GM19239 (cell line): ENCODE measurements at regions not wholly inside any gene's neighbourhood (a gene's known extent, or its start where the extent isn't known, plus 50 kb on each side); places are given as distances from the start of the nearest gene placed in this dataset.

Experiments
- DNase-seq: peaks from one replicate; pipeline ENCODE4 v3.0.0; 2011; ENCODE audit warnings: low spot score; ENCODE audit not compliant: insufficient read length
- FAIRE-seq: peaks from 2 replicates; lab custom pipeline; 2011; peaks lifted over from hg19 to GRCh38; lab: Jason Lieb, UNC

- no peak for FAIRE-seq
Observed at GRCh38 chr12:93186621-93187020, 191.1 kb upstream of the NUDT4 start.

DNA sequence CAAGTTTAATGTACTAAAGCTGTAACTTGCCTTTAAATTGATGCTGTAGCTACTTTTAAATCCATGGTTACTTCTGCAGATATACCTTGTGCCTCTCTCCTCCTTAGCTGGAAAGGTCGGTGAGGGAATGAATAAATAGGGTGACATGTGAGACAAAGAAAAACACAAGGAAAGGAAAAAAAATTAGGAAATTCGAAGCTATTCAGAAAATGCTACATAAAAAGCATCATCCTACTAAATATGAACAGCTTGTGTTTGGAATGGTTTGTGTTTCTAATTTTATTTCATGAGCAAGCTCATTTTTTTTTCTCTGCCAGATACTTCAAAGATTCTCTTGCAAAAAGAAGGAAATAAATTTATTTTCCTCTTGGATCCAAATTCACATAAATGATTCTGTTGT is 186.3 kb upstream of the NUDT4 start:
- FAIRE-seq (no peak), DNase-seq (no peak)

More at GRCh38 chr12:93186621-93187020, 191.1 kb upstream of the NUDT4 start:
- DNase-seq: no peak

DNA sequence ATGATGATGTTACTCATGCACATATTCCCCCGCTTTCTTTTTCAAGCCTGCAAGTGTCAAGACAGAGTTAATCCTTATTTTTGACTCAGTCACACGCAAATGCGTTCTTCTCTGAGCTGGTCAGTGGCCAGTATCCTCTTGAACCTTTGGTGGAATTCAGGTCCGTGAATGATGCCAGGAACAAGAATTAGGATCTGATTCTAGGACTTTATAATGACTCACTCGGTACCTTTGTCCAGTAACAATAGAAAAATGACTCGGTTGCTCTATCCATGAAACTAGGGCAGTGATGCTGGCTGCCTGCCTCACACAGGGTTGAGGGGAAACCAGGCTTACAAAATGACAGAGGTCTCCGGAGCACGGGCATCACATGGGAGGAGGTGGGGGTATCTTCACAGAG is 185.8 kb upstream of the NUDT4 start:
- FAIRE-seq (no peak), DNase-seq (no peak)

DNA sequence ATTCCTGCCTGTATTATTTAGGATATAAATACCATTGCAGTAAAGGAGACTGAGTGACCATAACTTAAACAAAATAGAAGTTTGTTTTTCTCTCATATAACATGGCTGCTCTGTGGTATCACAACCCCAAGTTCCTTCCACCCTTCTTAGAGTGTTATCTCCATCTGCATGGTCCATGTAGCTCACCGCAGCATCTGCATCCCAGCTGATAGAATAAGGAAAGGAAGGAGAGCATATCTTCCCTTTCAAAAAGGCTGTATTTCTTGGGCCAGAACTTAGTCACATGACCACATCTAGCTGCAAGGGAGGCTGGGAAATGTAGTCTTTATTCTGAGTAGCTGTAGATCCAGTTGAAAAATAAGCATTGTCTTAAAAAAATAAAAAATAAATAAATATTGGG is 184.8 kb upstream of the NUDT4 start:
- no peak for FAIRE-seq
- DNase-seq: no peak

GRCh38 chr12:93195511-93195910 is 182.2 kb upstream of the NUDT4 start:
- no peak for DNase-seq
- FAIRE-seq: no peak

GRCh38 chr12:93197067-93197593 is 180.6 kb upstream of the NUDT4 start:
- no peak for FAIRE-seq

DNA sequence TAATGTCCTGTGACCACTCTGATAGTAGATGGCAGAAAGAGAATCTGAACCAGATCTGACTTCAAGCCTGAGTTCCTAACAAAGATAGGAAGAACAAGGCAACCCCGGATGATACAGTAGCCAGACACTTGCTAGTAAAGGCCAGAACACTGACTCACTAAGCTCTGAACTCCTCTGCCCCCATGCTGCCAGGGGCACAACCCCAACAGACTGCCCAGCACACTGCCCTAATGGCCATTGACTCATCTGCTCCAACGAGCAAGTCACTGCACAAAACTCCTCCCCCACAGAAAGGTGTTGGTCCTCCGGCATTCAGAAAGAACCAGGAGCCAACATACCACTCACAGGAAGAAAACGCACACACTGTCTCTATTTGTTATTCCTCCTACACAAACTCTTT is 179.6 kb upstream of the NUDT4 start:
- FAIRE-seq: no peak
- DNase-seq: no peak

More at GRCh38 chr12:93197067-93197593, 180.6 kb upstream of the NUDT4 start:
- DNase-seq: no peak

GRCh38 chr12:93199831-93200236 is 177.9 kb upstream of the NUDT4 start:
- DNase-seq (no peak), FAIRE-seq (no peak)

DNA sequence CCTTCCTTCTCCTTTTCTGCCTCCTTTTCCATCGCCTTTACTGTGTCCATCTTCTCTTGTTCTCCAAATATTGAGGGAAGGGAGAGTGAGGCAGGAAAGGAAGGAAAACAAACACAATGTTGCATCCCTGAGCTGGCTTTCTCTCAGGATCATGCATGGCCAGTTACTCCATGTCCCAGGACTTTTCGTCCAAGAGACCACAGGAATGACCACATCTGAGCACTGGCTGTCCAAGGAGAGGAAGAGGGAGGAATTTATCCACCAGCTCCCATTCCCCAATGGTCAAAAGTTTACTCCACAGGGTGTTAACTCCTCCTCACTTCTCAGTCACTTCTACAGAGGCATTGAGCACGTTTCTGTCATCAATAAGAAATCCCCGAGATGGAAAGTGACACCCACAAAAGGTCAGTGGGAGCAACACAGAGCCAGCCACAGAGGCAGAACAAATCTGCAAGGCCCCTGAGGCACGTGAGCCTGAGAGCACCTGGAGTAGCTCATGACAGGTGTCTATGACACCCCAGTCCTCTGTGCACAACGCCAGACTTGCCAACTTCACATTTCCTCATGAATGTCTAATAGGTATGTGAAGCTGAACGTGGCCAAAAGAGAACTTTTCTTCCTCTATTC is 177.3 kb upstream of the NUDT4 start:
- FAIRE-seq (peak; percentile 56), DNase-seq (no peak)

GRCh38 chr12:93201990-93202389 is 175.7 kb upstream of the NUDT4 start:
- FAIRE-seq: no peak

DNA sequence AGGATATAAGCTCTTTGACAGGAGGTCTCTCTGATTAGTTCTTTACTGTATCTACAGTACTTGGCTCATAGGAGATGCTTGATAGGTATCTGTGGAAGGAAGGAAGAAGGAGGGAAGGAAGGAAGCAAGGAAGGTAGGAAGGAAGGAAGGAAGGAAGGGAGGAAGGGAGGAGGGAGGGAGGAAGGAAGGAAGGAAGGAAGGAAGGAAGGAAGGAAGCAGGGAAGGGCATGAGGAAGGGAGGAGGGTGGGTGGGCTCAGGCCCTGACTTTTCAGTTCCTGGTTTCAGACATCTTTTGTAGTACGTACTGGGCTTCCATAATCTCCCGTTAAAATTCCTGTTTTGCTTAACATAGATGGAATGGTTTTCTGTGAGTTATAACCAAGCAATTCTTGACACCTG is 175.0 kb upstream of the NUDT4 start:
- DNase-seq (no peak), FAIRE-seq (no peak)

More at GRCh38 chr12:93201990-93202389, 175.7 kb upstream of the NUDT4 start:
- DNase-seq: no peak

- FAIRE-seq (no peak), DNase-seq (no peak)
Observed at GRCh38 chr12:93203361-93203760, 174.4 kb upstream of the NUDT4 start.

GRCh38 chr12:93204896-93205295 is 172.8 kb upstream of the NUDT4 start:
- no peak for FAIRE-seq

GRCh38 chr12:93205361-93205760 is 172.4 kb upstream of the NUDT4 start:
- DNase-seq (no peak), FAIRE-seq (no peak)

More at GRCh38 chr12:93204896-93205295, 172.8 kb upstream of the NUDT4 start:
- no peak for DNase-seq

DNA sequence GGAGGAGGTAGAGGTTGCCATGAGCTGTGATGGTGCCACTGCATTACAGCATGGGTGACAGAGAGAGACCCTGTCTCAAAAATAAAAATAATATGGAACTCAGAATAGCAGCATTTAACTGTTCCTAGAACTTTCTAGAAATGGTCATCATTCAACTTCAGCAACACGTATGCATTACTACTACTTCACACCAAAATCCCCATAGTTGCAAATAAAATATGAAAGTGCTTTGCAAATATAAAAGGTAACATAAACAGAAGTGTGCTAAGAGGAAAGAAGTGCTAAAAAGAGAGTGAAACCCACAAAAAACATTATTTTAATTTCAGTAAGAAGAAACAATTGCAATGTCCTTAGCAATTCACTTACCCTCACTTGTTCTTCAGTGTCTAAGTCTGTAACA is 169.7 kb upstream of the NUDT4 start:
- DNase-seq (no peak), FAIRE-seq (no peak)

GRCh38 chr12:93214523-93215289 is 163.0 kb upstream of the NUDT4 start:
- FAIRE-seq (no peak), DNase-seq (no peak)

DNA sequence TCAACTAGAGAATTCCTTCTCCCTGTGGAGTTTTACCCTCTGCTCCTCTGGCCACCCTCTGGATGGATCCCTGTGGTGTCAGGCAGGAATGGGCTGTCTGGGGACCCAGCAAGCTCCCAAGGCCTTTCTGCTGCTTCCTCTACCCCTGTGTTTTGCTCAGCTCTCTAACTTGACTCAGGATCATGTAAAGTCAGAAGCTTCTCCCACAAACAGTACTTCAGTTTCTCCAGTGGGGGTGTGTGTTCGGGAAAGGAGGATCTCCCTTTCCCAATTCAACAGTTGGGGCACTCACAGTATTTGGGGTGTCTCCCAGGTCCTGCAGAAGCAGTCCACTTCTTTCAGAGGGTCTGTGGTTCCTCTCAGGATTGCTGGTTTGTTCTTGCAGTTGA is 162.4 kb upstream of the NUDT4 start:
- DNase-seq (no peak), FAIRE-seq (no peak)

DNA sequence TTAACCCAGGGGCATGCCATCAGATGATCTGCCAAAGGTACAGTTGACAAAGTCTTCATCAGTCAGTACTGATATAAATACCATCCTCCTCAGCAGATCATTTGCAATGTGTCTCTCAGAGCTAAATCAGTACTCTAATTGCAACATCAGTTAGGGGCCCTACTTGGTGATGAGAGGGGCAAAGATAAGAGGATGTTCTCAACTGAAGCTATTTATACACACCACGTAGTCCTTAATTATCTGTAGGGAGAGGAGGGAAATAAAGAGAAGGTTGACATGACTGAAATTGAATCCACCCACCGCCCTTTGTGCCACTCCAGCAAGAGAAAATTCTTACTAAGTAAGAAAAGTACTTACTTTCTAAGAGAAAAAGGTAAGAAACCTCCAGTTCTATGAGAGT is 157.8 kb upstream of the NUDT4 start:
- FAIRE-seq (no peak), DNase-seq (no peak)

GRCh38 chr12:93221841-93222240 is 155.9 kb upstream of the NUDT4 start:
- DNase-seq: no peak
- no peak for FAIRE-seq

DNA sequence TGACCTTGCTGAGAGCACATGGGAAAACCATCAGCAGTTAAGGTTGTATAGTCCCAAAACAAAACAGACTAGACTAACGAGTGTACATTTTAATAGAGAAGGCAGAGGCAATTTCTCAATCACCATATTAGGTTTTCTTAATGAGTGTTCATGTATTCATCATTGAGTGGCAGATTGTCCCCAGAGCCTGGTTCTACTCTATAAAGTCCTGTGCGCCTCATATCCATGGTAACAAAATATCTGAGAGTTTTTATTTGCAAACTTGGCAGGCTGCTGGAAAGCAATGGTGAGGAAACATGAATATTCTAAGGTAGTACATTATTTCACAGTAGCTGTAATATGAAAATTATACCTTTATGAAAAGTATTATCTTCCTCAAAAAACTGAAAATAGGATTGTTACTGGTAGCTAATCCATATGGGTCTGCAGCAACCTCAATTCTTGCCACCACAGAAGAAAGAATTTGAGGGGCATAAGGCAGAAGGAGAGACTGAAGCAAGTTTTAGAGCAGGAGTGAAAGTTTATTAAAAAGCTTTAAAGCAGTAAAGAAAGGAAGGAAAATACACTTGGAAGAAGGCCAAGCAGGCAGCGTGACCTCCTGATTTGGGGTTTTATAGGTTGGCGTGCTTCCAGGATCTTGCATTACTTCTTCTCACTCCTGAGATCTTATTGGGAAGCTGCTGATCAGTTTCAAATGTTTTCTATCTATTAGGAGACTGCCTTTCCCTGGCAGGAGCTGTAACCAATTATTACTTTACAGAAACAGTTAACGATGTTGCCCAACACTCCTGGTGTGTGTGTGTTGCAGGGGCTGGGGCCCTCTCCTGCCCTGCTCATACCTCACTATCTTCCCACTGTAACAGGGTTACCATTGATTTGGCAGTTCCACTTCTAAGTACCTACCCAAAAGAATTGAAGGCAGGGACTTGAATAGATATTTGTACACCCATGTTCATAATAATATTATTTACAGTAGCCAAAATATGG is 154.0 kb upstream of the NUDT4 start:
- no peak for FAIRE-seq
- DNase-seq: no peak
